Ascending aorta (tissue), 2 donors: ENCODE measurements at regions not wholly inside any gene's neighbourhood (a gene's known extent, or its start where the extent isn't known, plus 50 kb on each side); places are given as distances from the start of the nearest gene placed in this dataset.

ENCODE experiments used
- DNase-seq, 2 donors: peaks; one replicate each; pipeline ENCODE4 v3.0.0-alpha.2; 2019; ENCODE audit warnings: low spot score in 2 of 2
- H3K27ac ChIP-seq, 2 donors: fragments of 200-600 bp; sonication (generic); one replicate each; pipeline ENCODE4 v1.5.1; 2016 to 2017; ENCODE audit warnings: mild to moderate bottlenecking in 1 of 2
- H3K27me3 ChIP-seq: fragments of 200-600 bp; sonication (generic); one replicate; pipeline ENCODE4 v1.5.1; 2017
- H3K36me3 ChIP-seq, 2 donors: fragments of 200-600 bp; sonication (generic); one replicate each; pipeline ENCODE4 v1.5.1; 2016
- H3K4me1 ChIP-seq, 2 donors: fragments of 200-600 bp; sonication (generic); one replicate each; pipeline ENCODE4 v1.5.1; 2016 to 2017; ENCODE audit warnings: mild to moderate bottlenecking in 1 of 2
- H3K4me3 ChIP-seq, 2 donors: fragments of 200-600 bp; sonication (generic); one replicate each; pipeline ENCODE4 v1.5.1; 2016 to 2017; ENCODE audit warnings: mild to moderate bottlenecking in 1 of 2
- H3K9me3 ChIP-seq, 2 donors: fragments of 200-600 bp; sonication (generic); one replicate each; pipeline ENCODE4 v1.5.1; 2016
- intact Hi-C: fragments of 100-400 bp; cut with DNase I; formaldehyde crosslinking; loops from one replicate; pipeline ENCODE4 v1.15.1; 2023
- TF ChIP-seq, protein P1 (sequence below), 3 experiments: fragments of 200-600 bp in 2 of 3; fragments of 450-650 bp in 1 of 3; sonication (generic) in 2 of 3; IDR thresholded peaks; one replicate each; pipeline ENCODE4 v1.5.1; 2016 to 2019; ENCODE audit warnings: antibody characterized with exemption in 3 of 3, mild to moderate bottlenecking in 1 of 3, moderate library complexity in 1 of 3

DNA sequence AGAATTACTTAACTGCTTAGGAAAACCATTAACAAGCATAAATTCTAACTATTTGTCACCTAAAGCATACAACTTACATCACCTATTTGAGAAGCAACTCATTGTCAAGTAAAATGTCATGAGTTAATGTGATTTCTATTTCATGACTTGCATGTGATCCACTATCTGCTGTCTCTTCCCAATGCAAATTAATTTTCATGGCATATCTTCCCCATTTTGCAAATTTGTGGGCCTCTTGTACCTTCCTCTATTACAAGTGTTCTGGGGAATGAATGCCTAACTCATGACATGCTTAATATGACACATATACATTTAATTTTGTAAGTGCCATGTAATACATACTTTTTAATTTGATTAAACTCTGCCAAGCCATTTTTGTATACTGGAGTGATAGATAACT lies 81.1 kb upstream of the EDNRB start:
- Histone ChIP-seq H3K9me3 (no peaks in the 10 kb centered on the region), H3K36me3 (no peaks in the 10 kb centered on the region), H3K4me1 (no peaks in the 10 kb centered on the region), H3K27ac (no peak overlapping the region), H3K4me3 (no peak overlapping the region), H3K27me3 (no peaks in the 10 kb centered on the region)
- DNase-seq, result no peak
- intact Hi-C loops, result no loop called here
- TF ChIP-seq, protein P1, sequence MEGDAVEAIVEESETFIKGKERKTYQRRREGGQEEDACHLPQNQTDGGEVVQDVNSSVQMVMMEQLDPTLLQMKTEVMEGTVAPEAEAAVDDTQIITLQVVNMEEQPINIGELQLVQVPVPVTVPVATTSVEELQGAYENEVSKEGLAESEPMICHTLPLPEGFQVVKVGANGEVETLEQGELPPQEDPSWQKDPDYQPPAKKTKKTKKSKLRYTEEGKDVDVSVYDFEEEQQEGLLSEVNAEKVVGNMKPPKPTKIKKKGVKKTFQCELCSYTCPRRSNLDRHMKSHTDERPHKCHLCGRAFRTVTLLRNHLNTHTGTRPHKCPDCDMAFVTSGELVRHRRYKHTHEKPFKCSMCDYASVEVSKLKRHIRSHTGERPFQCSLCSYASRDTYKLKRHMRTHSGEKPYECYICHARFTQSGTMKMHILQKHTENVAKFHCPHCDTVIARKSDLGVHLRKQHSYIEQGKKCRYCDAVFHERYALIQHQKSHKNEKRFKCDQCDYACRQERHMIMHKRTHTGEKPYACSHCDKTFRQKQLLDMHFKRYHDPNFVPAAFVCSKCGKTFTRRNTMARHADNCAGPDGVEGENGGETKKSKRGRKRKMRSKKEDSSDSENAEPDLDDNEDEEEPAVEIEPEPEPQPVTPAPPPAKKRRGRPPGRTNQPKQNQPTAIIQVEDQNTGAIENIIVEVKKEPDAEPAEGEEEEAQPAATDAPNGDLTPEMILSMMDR (IDR thresholded peaks at IDR 0.05), result no peak

DNA sequence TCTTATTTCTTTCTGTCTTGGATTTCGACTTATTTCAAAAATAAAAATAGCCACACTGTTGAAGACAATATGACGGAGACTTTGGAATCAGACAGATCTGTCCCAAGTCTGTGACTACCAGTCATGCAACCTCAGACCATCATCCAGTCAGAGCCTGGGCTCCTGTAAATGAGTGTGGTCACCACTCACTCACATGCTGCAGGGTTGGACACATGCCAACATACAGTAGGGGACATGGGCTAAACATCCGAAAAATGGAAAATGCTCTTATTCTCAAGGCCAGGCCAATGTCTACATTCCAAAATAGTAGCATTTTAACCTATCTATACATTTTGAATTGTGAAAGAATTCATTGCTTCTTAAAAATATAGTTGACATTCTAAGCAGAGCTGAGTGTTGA lies 75.5 kb upstream of the EDNRB start:
- intact Hi-C loops, result no loop called here
- Histone ChIP-seq H3K4me1 (no peaks in the 10 kb centered on the region), H3K27me3 (no peaks in the 10 kb centered on the region), H3K9me3 (no peaks in the 10 kb centered on the region), H3K36me3 (no peaks in the 10 kb centered on the region), H3K27ac (no peak overlapping the region), H3K4me3 (no peak overlapping the region)
- DNase-seq, result no peak
- TF ChIP-seq, protein P1 (IDR thresholded peaks at IDR 0.05), result no peak

DNA sequence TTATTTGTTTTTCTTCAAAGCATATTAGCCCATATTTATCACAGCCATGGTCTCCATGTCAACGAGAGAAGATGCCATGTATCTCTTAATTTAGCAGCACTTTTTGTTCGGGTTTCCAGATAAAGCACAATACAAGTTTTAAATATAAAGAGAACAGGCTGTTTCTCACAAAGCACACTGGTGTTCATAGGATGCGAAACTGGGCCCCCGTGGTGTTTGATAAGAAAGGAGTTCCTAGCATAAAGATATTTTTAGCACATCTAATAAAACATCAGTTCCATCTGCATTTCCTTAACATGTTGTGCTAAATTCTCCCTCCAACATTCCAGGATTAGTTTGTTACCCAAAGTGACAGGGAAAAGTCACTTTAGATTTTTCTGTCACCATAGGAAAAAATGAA lies 72.4 kb upstream of the EDNRB start:
- intact Hi-C loops, result no loop called here
- Histone ChIP-seq H3K36me3 (no peaks in the 10 kb centered on the region), H3K9me3 (no peaks in the 10 kb centered on the region), H3K27ac (no peak overlapping the region), H3K4me1 (no peaks in the 10 kb centered on the region), H3K4me3 (no peak overlapping the region), H3K27me3 (no peaks in the 10 kb centered on the region)
- DNase-seq, result no peak
- TF ChIP-seq, protein P1 (IDR thresholded peaks at IDR 0.05), result no peak

DNA sequence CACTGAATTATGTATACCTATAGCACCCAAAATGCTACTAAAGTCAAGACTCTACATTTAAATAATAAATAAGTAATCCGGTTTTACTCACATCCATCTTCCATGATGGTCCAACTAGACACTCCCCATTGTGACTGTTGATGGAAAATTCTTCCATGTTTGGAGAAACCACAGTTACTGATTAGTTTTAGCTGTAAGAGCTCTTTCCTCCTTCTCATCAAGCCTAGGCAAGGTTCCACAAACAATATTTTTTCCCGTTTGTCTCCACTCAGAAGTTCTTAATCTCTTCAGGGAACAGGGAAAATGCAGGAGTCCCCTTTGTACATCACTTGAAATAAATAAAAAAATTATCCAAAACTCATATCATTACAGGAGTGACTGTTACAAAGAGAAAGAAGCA lies 70.7 kb upstream of the EDNRB start:
- intact Hi-C loops, result no loop called here
- Histone ChIP-seq H3K27me3 (no peaks in the 10 kb centered on the region), H3K4me1 (no peaks in the 10 kb centered on the region), H3K9me3 (no peaks in the 10 kb centered on the region), H3K36me3 (no peaks in the 10 kb centered on the region), H3K27ac (no peak overlapping the region), H3K4me3 (no peak overlapping the region)
- TF ChIP-seq, protein P1 (IDR thresholded peaks at IDR 0.05), result no peak
- no peak for DNase-seq

DNA sequence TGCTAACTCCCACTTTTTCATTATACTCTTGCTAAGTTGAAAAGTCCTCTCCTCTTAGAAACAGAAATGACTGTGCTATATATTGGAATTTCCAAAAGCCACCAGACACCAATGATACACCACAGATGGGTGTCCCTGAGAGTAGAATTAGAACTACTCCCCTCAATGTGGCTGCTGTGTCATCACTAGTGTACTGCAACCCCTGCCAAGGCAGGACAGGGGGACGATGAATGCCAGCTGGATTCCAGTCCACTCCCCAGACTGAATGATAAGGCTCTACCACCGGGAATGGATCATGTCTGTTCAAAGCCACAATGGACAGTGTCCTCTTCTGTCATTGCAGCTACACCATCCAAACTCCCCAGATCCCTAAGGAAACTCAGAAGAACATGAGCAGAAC lies 69.7 kb upstream of the EDNRB start:
- intact Hi-C loops, result no loop called here
- no peaks in the 10 kb centered on the region for H3K36me3 ChIP-seq
- H3K27ac ChIP-seq, result no peak overlapping the region
- no peaks in the 10 kb centered on the region for H3K4me1 ChIP-seq
- no peak for DNase-seq
- H3K27me3 ChIP-seq, result no peaks in the 10 kb centered on the region
- H3K9me3 ChIP-seq, result no peaks in the 10 kb centered on the region
- H3K4me3 ChIP-seq, result no peak overlapping the region
- TF ChIP-seq, protein P1 (IDR thresholded peaks at IDR 0.05), result no peak

DNA sequence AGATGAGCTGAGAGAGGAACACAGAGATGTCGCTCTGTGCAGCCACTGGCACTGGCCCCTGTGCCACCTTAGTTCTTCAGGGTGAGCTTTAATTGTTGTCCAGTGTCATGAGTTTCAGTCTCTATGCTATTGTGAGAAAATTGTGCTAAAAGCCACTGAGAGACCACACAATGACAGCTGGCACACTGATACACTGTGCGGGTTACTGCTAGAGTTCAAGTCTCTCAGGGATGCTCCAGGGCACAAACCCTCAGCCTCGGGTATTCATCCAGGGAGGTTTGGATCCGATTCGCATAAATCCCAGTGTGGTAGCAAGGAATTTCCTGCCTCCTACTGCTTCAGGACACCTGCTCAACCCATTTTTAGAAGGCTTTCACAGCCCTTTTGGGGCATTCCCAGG lies 68.1 kb upstream of the EDNRB start:
- no peaks in the 10 kb centered on the region for H3K36me3 ChIP-seq
- no peak overlapping the region for H3K27ac ChIP-seq
- intact Hi-C loops, result no loop called here
- no peak overlapping the region for H3K4me3 ChIP-seq
- TF ChIP-seq, protein P1 (IDR thresholded peaks at IDR 0.05), result no peak
- H3K9me3 ChIP-seq, result no peaks in the 10 kb centered on the region
- no peak for DNase-seq
- no peaks in the 10 kb centered on the region for H3K27me3 ChIP-seq
- no peaks in the 10 kb centered on the region for H3K4me1 ChIP-seq
